ENCODE measurements at regions not wholly inside any gene's neighbourhood (a gene's known extent, or its start where the extent isn't known, plus 50 kb on each side); places are given as distances from the start of the nearest gene placed in this dataset.
"Not testable (repeated sequence)": the region's sequence is repeated elsewhere in the genome, so short reads cannot be mapped to it uniquely, and the experiment has no call there.

- no peaks in the 10 kb centered on the region for H3K9me3 ChIP-seq
- peaks cover 0 to 7% (median 0%) of the 10 kb centered on the region in 4 donors for H3K4me1 ChIP-seq
- H3K27ac ChIP-seq, result no peak overlapping the region
- H3K27me3 ChIP-seq, result no peaks in the 10 kb centered on the region
- no peak overlapping the region for H3K4me3 ChIP-seq
- no peak for TF ChIP-seq CTCF (IDR thresholded peaks at IDR 0.05)
- DNase-seq, result no peak
- intact Hi-C loops (cut with DNase I; ENCODE audit: low total_unique reads), result no loop called here
- H3K36me3 ChIP-seq, result no peaks in the 10 kb centered on the region
Observed at GRCh38 chr10:34957531-34957930, 132.6 kb downstream of the CUL2 start.

- Histone ChIP-seq H3K9me3 (no peaks in the 10 kb centered on the region), H3K36me3 (no peaks in the 10 kb centered on the region), H3K4me3 (no peak overlapping the region), H3K4me1 (peaks cover 0 to 7% (median 0%) of the 10 kb centered on the region in 4 donors), H3K27ac (no peak overlapping the region), H3K27me3 (no peaks in the 10 kb centered on the region)
- no peak for DNase-seq
- intact Hi-C loops (cut with DNase I; ENCODE audit: low total_unique reads), result no loop called here
- TF ChIP-seq CTCF (IDR thresholded peaks at IDR 0.05), result no peak
Observed at GRCh38 chr10:34956756-34957155, 133.4 kb downstream of the CUL2 start.

GRCh38 chr10:34955391-34955790 lies 134.8 kb downstream of the CUL2 start:
- Histone ChIP-seq H3K4me3 (no peak overlapping the region), H3K9me3 (no peaks in the 10 kb centered on the region), H3K27ac (no peak overlapping the region), H3K36me3 (no peaks in the 10 kb centered on the region), H3K4me1 (peaks cover 0 to 7% (median 0%) of the 10 kb centered on the region in 4 donors), H3K27me3 (no peaks in the 10 kb centered on the region)
- intact Hi-C loops (cut with DNase I; ENCODE audit: low total_unique reads), result no loop called here
- DNase-seq, result no peak
- no peak for TF ChIP-seq CTCF (IDR thresholded peaks at IDR 0.05)

- no peak for TF ChIP-seq CTCF (IDR thresholded peaks at IDR 0.05)
- intact Hi-C loops (cut with DNase I; ENCODE audit: low total_unique reads), result no loop called here
- Histone ChIP-seq H3K4me3 (no peak overlapping the region), H3K4me1 (peaks cover 0 to 7% (median 0%) of the 10 kb centered on the region in 4 donors), H3K27me3 (no peaks in the 10 kb centered on the region), H3K27ac (no peak overlapping the region), H3K36me3 (no peaks in the 10 kb centered on the region), H3K9me3 (no peaks in the 10 kb centered on the region)
- no peak for DNase-seq
Observed at GRCh38 chr10:34954142-34954541, 136.0 kb downstream of the CUL2 start.

- DNase-seq; intact Hi-C loops (cut with DNase I; ENCODE audit: low total_unique reads); H3K4me1 ChIP-seq: not testable (repeated sequence)
Observed at GRCh38 chr10:34951263-34951887, 136.3 kb upstream of the PARD3 start.

GRCh38 chr10:34945951-34946522 lies 130.9 kb upstream of the PARD3 start:
- H3K9me3 ChIP-seq; DNase-seq; H3K4me3 ChIP-seq; H3K27me3 ChIP-seq; intact Hi-C loops (cut with DNase I; ENCODE audit: low total_unique reads); H3K27ac ChIP-seq; H3K36me3 ChIP-seq; H3K4me1 ChIP-seq: not testable (repeated sequence)

More at GRCh38 chr10:34951263-34951887, 136.3 kb upstream of the PARD3 start:
- H3K27me3 ChIP-seq, H3K27ac ChIP-seq, H3K36me3 ChIP-seq, H3K4me3 ChIP-seq, H3K9me3 ChIP-seq: not testable (repeated sequence)
